ENCODE measurements at regions not wholly inside any gene's neighbourhood (a gene's known extent, or its start where the extent isn't known, plus 50 kb on each side); places are given as distances from the start of the nearest gene placed in this dataset.
"Not testable (repeated sequence)": the region's sequence is repeated elsewhere in the genome, so short reads cannot be mapped to it uniquely, and the experiment has no call there.

DNA sequence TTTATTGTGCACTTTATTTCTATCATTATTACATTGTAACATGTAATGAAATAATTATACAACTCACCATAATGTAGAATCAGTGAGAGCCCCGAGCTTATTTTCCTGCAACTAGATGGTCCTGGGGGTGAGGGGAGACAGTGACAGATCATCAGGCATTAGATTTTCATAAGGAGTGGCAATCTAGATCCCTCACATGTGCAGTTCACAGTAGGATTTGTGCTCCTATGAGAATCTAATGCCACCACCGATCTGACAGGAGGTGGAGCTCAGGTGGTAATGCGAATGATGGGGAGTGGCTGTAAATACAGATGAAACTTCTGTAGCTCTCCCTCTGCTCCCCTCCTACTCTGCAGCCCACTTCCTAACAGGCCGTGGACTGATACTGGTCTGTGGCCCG, 58.5 kb upstream of the SCAF4 start:
- not testable (repeated sequence) for H3K9me3 ChIP-seq (ENCODE audit: control insufficient read depth in 2 of 2, insufficient read depth in 1 of 2, low read depth in 1 of 2, low read length in 1 of 2); H3K36me3 ChIP-seq (ENCODE audit: control insufficient read depth in 2 of 2, insufficient read depth in 2 of 2, low read length in 1 of 2); H3K27ac ChIP-seq (ENCODE audit: low read depth in 2 of 2, low read length in 1 of 2); H3K4me3 ChIP-seq (ENCODE audit: low read depth in 1 of 2, low read length in 2 of 2); H3K4me1 ChIP-seq (ENCODE audit: control insufficient read depth in 2 of 2, insufficient read depth in 2 of 2, low read length in 1 of 2); H3K27me3 ChIP-seq (ENCODE audit: control insufficient read depth in 1 of 2, insufficient read depth in 2 of 2, low read length in 2 of 2)
- WGBS, 2 donors: 89 to 93% methylated on average over 5 of the region's 5 CpGs

DNA sequence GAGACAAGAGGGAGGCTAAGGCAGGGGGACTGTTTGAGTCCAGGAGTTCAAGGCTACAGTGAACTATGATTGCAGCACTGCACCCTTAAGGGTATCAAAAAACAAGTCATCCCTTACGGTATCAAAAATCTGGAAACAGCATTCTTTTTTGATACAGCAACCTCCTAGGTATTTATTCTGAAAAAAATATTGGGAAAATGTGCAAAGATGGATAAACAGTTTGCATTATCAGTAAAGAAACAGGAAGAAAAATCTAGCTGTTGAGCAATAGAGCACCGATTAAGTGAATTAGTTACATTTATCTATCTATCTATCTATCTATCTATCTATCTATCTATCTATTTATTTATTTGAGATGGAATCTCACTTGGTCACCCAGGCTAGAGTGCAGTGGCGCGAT, 56.7 kb upstream of the SCAF4 start:
- Histone ChIP-seq H3K4me3 (ENCODE audit: low read depth in 1 of 2, low read length in 2 of 2) (no peak overlapping the region), H3K9me3 (ENCODE audit: control insufficient read depth in 2 of 2, insufficient read depth in 1 of 2, low read depth in 1 of 2, low read length in 1 of 2) (no peaks in the 10 kb centered on the region), H3K36me3 (ENCODE audit: control insufficient read depth in 2 of 2, insufficient read depth in 2 of 2, low read length in 1 of 2) (no peaks in the 10 kb centered on the region), H3K27ac (ENCODE audit: low read depth in 2 of 2, low read length in 1 of 2) (no peak overlapping the region), H3K27me3 (ENCODE audit: control insufficient read depth in 1 of 2, insufficient read depth in 2 of 2, low read length in 2 of 2) (no peaks in the 10 kb centered on the region), H3K4me1 (ENCODE audit: control insufficient read depth in 2 of 2, insufficient read depth in 2 of 2, low read length in 1 of 2) (no peaks in the 10 kb centered on the region)
- 91 to 97% methylated on average over 4 of the region's 4 CpGs for WGBS, 2 donors

DNA sequence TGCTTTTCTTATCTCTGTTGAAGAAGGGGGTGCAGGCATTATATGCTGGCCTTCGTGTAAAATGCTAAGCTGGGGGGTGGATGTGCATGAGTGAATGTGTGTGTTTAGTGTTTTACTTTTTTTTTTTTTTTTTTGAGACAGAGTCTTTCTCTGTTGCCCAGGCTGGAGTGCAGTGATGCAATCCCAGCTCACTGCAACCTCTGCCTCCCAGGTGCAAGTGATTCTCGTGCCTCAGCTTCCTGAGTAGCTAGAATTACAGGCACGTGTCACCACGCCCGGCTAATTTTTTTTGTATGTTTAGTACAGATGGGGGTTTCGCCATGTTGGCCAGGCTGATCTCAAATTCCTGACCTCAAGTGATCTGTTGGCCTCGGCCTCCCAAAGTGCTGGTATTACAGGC, 55.8 kb upstream of the SCAF4 start:
- not testable (repeated sequence) for H3K4me1 ChIP-seq (ENCODE audit: control insufficient read depth in 2 of 2, insufficient read depth in 2 of 2, low read length in 1 of 2); H3K9me3 ChIP-seq (ENCODE audit: control insufficient read depth in 2 of 2, insufficient read depth in 1 of 2, low read depth in 1 of 2, low read length in 1 of 2); H3K36me3 ChIP-seq (ENCODE audit: control insufficient read depth in 2 of 2, insufficient read depth in 2 of 2, low read length in 1 of 2); H3K4me3 ChIP-seq (ENCODE audit: low read depth in 1 of 2, low read length in 2 of 2); H3K27ac ChIP-seq (ENCODE audit: low read depth in 2 of 2, low read length in 1 of 2); H3K27me3 ChIP-seq (ENCODE audit: control insufficient read depth in 1 of 2, insufficient read depth in 2 of 2, low read length in 2 of 2)
- 73% methylated on average over 7 of the region's 7 CpGs for WGBS, 2 donors

DNA sequence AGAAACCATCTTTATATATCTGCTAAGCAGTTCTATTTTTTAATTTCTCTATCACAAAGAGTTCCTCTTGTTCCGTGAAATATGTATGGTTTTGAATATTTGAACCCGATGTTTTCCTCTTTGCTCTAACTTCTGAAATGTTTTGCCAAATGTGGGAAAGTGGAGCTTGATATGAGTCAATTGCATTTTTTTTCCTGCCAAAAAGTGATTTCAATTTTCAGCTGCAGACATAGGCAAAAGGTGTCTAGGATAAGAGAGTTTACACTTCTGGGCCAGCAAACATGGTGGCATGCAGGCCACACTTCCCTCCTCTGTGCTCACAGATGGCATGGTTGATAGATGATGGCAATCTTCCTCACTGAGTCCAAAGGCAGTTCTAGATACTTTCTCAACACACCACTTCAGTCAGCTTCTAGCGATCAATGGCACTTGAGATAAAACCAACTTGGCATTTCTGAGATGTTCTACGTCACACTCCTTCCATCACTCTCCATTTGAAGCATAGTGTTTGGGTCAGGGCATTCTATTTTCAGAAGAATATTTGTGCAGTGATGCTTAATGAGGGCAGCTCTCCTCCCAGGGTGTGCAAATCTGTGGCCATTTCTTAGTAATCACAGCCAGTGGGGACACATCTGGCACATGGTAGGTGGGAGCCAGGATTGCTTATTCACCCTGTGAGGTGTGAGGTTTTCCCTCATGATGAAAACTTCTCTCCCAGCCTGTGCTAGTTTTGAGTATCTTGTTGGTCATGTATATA, 54.4 kb upstream of the SCAF4 start:
- Histone ChIP-seq H3K4me3 (ENCODE audit: low read depth in 1 of 2, low read length in 2 of 2) (no peak overlapping the region), H3K27me3 (ENCODE audit: control insufficient read depth in 1 of 2, insufficient read depth in 2 of 2, low read length in 2 of 2) (no peaks in the 10 kb centered on the region), H3K4me1 (ENCODE audit: control insufficient read depth in 2 of 2, insufficient read depth in 2 of 2, low read length in 1 of 2) (no peaks in the 10 kb centered on the region), H3K9me3 (ENCODE audit: control insufficient read depth in 2 of 2, insufficient read depth in 1 of 2, low read depth in 1 of 2, low read length in 1 of 2) (no peaks in the 10 kb centered on the region), H3K36me3 (ENCODE audit: control insufficient read depth in 2 of 2, insufficient read depth in 2 of 2, low read length in 1 of 2) (no peaks in the 10 kb centered on the region), H3K27ac (ENCODE audit: low read depth in 2 of 2, low read length in 1 of 2) (no peak overlapping the region)
- 61 to 67% methylated on average over 4 of the region's 4 CpGs for WGBS, 2 donors

DNA sequence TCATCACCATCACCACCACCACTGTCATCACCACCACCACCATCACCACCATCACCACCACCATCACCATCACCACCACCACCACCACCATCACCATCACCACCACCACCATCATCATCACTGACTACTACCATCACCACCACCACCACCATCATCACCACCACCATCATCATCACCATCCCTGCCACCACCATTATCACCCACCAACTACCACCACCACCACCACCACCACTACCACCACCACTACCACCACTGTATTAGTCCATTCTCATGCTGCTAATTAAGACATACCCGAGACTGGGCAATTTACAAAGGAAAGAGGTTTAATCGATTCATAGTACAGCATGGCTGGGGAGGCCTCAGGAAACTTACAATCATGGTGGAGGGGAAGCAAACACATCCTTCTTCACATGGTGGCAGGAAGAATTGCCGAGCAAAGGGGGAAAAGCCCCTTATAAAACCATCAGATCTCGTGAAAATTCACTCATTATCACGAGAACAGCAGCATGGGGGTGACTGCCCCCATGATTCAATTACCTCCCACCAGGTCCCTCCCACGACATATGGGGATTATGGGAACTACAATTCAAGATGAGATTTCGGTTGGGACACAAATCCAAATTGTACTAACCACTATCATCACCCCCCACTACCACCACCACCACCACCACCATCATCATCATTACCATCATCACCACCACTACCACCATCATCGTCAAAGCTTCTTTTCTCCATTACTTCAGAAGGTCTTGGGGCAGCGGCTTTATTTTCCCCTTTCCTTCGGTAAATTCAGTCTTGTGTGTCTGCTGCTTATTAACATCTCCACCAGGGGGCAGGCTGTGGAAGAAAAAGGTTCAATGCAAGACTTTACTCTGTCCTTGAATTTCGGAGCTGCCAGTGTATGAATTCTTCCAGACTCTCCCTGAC, 53.6 kb upstream of the SCAF4 start:
- not testable (repeated sequence) for H3K36me3 ChIP-seq (ENCODE audit: control insufficient read depth in 2 of 2, insufficient read depth in 2 of 2, low read length in 1 of 2); H3K27ac ChIP-seq (ENCODE audit: low read depth in 2 of 2, low read length in 1 of 2); H3K4me3 ChIP-seq (ENCODE audit: low read depth in 1 of 2, low read length in 2 of 2); H3K27me3 ChIP-seq (ENCODE audit: control insufficient read depth in 1 of 2, insufficient read depth in 2 of 2, low read length in 2 of 2); H3K9me3 ChIP-seq (ENCODE audit: control insufficient read depth in 2 of 2, insufficient read depth in 1 of 2, low read depth in 1 of 2, low read length in 1 of 2); H3K4me1 ChIP-seq (ENCODE audit: control insufficient read depth in 2 of 2, insufficient read depth in 2 of 2, low read length in 1 of 2)
- 44 to 51% methylated on average over 11 of the region's 11 CpGs for WGBS, 2 donors

DNA sequence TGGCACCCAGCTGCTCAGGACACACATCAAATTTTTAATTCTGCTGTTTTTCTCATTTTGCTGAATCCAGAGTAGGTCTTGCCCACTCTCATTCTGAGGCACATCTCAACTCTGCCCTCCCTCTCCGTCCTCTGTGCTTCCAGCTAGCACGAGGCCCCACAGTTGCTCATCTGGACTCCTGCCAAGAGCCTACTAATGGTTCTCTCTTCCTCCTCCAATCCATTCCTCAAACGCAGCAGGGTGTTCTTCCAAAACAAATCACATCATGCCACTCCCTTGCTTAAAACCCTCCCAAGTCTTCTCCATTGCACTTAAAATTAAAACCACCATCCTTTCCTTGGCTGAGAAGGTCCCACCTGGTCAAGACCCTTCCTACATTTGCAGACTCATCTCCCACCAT, 49.8 kb upstream of the SCAF4 start:
- H3K27me3 ChIP-seq (ENCODE audit: control insufficient read depth in 1 of 2, insufficient read depth in 2 of 2, low read length in 2 of 2): no peaks in the 10 kb centered on the region
- no peaks in the 10 kb centered on the region for H3K4me1 ChIP-seq (ENCODE audit: control insufficient read depth in 2 of 2, insufficient read depth in 2 of 2, low read length in 1 of 2)
- no peaks in the 10 kb centered on the region for H3K36me3 ChIP-seq (ENCODE audit: control insufficient read depth in 2 of 2, insufficient read depth in 2 of 2, low read length in 1 of 2)
- no peak overlapping the region for H3K27ac ChIP-seq (ENCODE audit: low read depth in 2 of 2, low read length in 1 of 2)
- H3K4me3 ChIP-seq (ENCODE audit: low read depth in 1 of 2, low read length in 2 of 2): no peak overlapping the region
- H3K9me3 ChIP-seq (ENCODE audit: control insufficient read depth in 2 of 2, insufficient read depth in 1 of 2, low read depth in 1 of 2, low read length in 1 of 2): no peaks in the 10 kb centered on the region
- 4 to 6% methylated on average over 3 of the region's 3 CpGs for WGBS, 2 donors
